Esophagus (tissue), 2 donors: ENCODE measurements at regions not wholly inside any gene's neighbourhood (a gene's known extent, or its start where the extent isn't known, plus 50 kb on each side); places are given as distances from the start of the nearest gene placed in this dataset.

Experiments
- H3K27ac ChIP-seq, 2 donors: one replicate each; pipeline ENCODE4 v1.5.1; 2013; ENCODE audit warnings: low read depth in 2 of 2, mild to moderate bottlenecking in 2 of 2, inconsistent platforms in 1 of 2, low read length in 1 of 2, moderate library complexity in 1 of 2
- H3K27me3 ChIP-seq, 2 donors: one replicate each; pipeline ENCODE4 v1.6.1; 2013; ENCODE audit warnings: low read length in 2 of 2, control low read depth in 1 of 2, mild to moderate bottlenecking in 1 of 2; ENCODE audit not compliant: insufficient read depth in 2 of 2, control insufficient read depth in 1 of 2
- H3K36me3 ChIP-seq, 2 donors: one replicate each; pipeline ENCODE4 v1.6.1; 2013; ENCODE audit warnings: low read length in 1 of 2; ENCODE audit not compliant: control insufficient read depth in 2 of 2, insufficient read depth in 2 of 2
- H3K4me1 ChIP-seq, 2 donors: one replicate each; pipeline ENCODE4 v1.6.1; 2013; ENCODE audit warnings: low read length in 1 of 2; ENCODE audit not compliant: control insufficient read depth in 2 of 2, insufficient read depth in 2 of 2
- H3K4me3 ChIP-seq, 2 donors: one replicate each; pipeline ENCODE4 v1.5.1; 2013; ENCODE audit warnings: low read length in 2 of 2, mild to moderate bottlenecking in 2 of 2, low read depth in 1 of 2, moderate library complexity in 1 of 2
- H3K9me3 ChIP-seq, 2 donors: one replicate each; pipeline ENCODE4 v1.6.1; 2013; ENCODE audit warnings: mild to moderate bottlenecking in 2 of 2, low read depth in 1 of 2, low read length in 1 of 2, moderate library complexity in 1 of 2; ENCODE audit not compliant: control insufficient read depth in 2 of 2, insufficient read depth in 1 of 2
- WGBS, 2 donors: extraction: QIAGEN DNeasy Blood & Tissue Kit; methylation state at CpG; one replicate each; pipeline ENCODE4 v1.1.7; 2013; 5-methylcytosine and 5-hydroxymethylcytosine counted together
- donor health status: healthy with polysubstance abuse.
- donor health status: Bipolar disorder and iron deficiency.

- Histone ChIP-seq H3K4me3 (no peak overlapping the region), H3K9me3 (peaks cover 0 to 4% of the 10 kb centered on the region in 2 donors), H3K4me1 (no peaks in the 10 kb centered on the region), H3K36me3 (no peaks in the 10 kb centered on the region), H3K27me3 (no peaks in the 10 kb centered on the region), H3K27ac (no peak overlapping the region)
- 61 to 62% methylated on average over 20 to 24 of the region's 24 CpGs for WGBS, 2 donors
These were observed 160.7 kb downstream of the IRX5 start for GRCh38 chr16:55091213-55091870.

- H3K4me3 ChIP-seq = no peak overlapping the region
- peaks cover 0 to 4% of the 10 kb centered on the region in 2 donors for H3K9me3 ChIP-seq
- 87 to 91% methylated on average over 5 of the region's 5 CpGs for WGBS, 2 donors
- no peaks in the 10 kb centered on the region for H3K4me1 ChIP-seq
- H3K27ac ChIP-seq = no peak overlapping the region
- no peaks in the 10 kb centered on the region for H3K36me3 ChIP-seq
- no peaks in the 10 kb centered on the region for H3K27me3 ChIP-seq
These were observed 161.2 kb downstream of the IRX5 start for GRCh38 chr16:55091871-55092230.

- peaks cover 0 to 10% of the 10 kb centered on the region in 2 donors for H3K9me3 ChIP-seq
- no peaks in the 10 kb centered on the region for H3K36me3 ChIP-seq
- no peaks in the 10 kb centered on the region for H3K4me1 ChIP-seq
- H3K27ac ChIP-seq = no peak overlapping the region
- H3K27me3 ChIP-seq = no peaks in the 10 kb centered on the region
- H3K4me3 ChIP-seq = no peak overlapping the region
These were observed 169.4 kb downstream of the IRX5 start for GRCh38 chr16:55100100-55100499.

GRCh38 chr16:55101026-55101425 is 170.4 kb downstream of the IRX5 start:
- Histone ChIP-seq H3K4me1 (no peaks in the 10 kb centered on the region), H3K4me3 (no peak overlapping the region), H3K27me3 (no peaks in the 10 kb centered on the region), H3K36me3 (no peaks in the 10 kb centered on the region), H3K27ac (no peak overlapping the region), H3K9me3 (peaks cover 0 to 10% of the 10 kb centered on the region in 2 donors)
- 25 to 40% methylated on average over 4 of the region's 4 CpGs for WGBS, 2 donors

GRCh38 chr16:55102077-55102476 is 171.4 kb downstream of the IRX5 start:
- no peak overlapping the region for H3K27ac ChIP-seq
- 77 to 84% methylated on average over 1 of the region's 1 CpG for WGBS, 2 donors
- H3K4me1 ChIP-seq = no peaks in the 10 kb centered on the region
- H3K27me3 ChIP-seq = no peaks in the 10 kb centered on the region
- H3K9me3 ChIP-seq = peaks cover 0 to 10% of the 10 kb centered on the region in 2 donors
- no peak overlapping the region for H3K4me3 ChIP-seq
- H3K36me3 ChIP-seq = no peaks in the 10 kb centered on the region

- no peaks in the 10 kb centered on the region for H3K27me3 ChIP-seq
- H3K4me1 ChIP-seq = peaks cover 0 to 1% of the 10 kb centered on the region in 2 donors
- 66 to 71% methylated on average over 4 of the region's 4 CpGs for WGBS, 2 donors
These were observed 171.9 kb downstream of the IRX5 start for GRCh38 chr16:55102531-55102930.

GRCh38 chr16:55107851-55108250 is 177.2 kb downstream of the IRX5 start:
- Histone ChIP-seq H3K36me3 (no peaks in the 10 kb centered on the region), H3K27me3 (no peaks in the 10 kb centered on the region), H3K9me3 (no peaks in the 10 kb centered on the region), H3K4me3 (no peak overlapping the region), H3K27ac (no peak overlapping the region), H3K4me1 (peaks cover 0 to 2% of the 10 kb centered on the region in 2 donors)
- 79 to 82% methylated on average over 3 of the region's 3 CpGs for WGBS, 2 donors

More at GRCh38 chr16:55102531-55102930, 171.9 kb downstream of the IRX5 start:
- Histone ChIP-seq H3K36me3 (no peaks in the 10 kb centered on the region), H3K27ac (no peak overlapping the region), H3K4me3 (no peak overlapping the region), H3K9me3 (peaks cover 0 to 10% of the 10 kb centered on the region in 2 donors)

- Histone ChIP-seq H3K27ac (no peak overlapping the region), H3K9me3 (no peaks in the 10 kb centered on the region), H3K27me3 (no peaks in the 10 kb centered on the region), H3K4me3 (no peak overlapping the region), H3K4me1 (peaks cover 0 to 4% of the 10 kb centered on the region in 2 donors), H3K36me3 (no peaks in the 10 kb centered on the region)
- 70% methylated on average over 2 of the region's 2 CpGs for WGBS, 2 donors
These were observed 182.5 kb downstream of the IRX5 start for GRCh38 chr16:55113210-55113609.

GRCh38 chr16:55115506-55115905 is 184.8 kb downstream of the IRX5 start:
- Histone ChIP-seq H3K27me3 (no peaks in the 10 kb centered on the region), H3K36me3 (no peaks in the 10 kb centered on the region), H3K27ac (no peak overlapping the region), H3K9me3 (peaks cover 0 to 2% of the 10 kb centered on the region in 2 donors), H3K4me1 (peaks cover 0 to 4% of the 10 kb centered on the region in 2 donors), H3K4me3 (no peak overlapping the region)
- 83 to 84% methylated on average over 2 of the region's 2 CpGs for WGBS, 2 donors
